HG03045 (cell line): ENCODE measurements at regions not wholly inside any gene's neighbourhood (a gene's known extent, or its start where the extent isn't known, plus 50 kb on each side); places are given as distances from the start of the nearest gene placed in this dataset.

Experiments
- ATAC-seq: cut with Tn5 transposase; IDR thresholded peaks from one replicate; pipeline ENCODE4 v1.9.1; 2021; ENCODE audit warnings: mild to moderate bottlenecking, moderate library complexity; ENCODE audit not compliant: unreplicated experiment

DNA sequence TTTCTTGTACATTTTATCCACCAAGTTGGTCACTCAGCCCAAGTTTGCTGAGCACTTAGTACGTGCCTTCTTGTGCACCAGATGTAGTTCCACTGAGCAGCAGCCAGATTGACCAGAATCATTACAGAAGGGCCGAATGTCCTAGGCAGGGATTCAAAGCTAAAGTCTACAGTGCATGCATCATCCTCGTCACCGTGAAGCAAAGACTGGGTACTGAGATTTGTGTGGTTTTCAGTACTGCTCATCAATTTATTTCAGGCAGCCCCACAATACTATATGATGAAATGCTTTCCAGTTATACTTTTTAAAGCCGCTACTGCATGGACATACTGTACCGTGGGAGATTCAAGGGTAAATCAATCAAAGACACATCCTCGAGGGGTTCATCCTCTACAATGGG is 227.0 kb downstream of the ARRDC4 start:
- ATAC-seq, result no peak

DNA sequence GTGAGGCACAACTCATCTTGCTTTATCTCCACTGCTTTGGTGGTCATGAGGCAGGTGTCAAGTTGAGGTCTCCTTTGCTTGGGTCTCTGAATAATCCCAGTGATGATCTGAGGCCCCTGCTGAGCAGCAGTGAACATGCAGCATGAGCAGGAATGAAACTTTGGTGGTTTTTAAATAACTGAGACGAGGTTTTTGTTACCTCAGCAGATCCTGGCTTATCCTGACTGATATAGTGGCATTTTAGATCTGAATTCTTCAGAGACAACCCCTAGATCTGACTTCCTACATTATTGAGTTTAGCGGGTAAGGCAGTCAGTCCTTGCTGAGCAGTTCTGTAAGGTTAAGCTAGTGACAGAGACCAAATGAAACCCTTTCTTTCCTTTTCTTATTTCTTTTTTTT is 230.4 kb downstream of the ARRDC4 start:
- ATAC-seq, result no peak

DNA sequence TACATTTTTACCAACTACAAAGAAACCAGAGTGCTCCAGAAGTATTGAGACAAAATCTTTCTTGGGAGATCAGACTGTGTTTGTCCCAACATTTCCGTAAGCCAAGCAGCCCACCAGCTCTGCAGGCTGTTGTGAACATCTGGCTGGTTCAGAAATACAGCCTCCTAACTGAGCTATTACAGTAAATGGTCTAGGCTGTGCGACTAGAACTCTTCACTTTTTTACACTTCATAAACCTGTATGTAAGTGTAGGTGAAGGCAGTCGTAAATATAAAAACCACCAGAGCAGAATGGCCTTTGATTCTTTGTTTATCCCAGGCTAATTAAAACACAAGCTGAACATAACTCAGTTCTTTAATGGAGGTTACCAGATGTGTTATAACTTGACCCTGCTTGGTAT is 235.3 kb downstream of the ARRDC4 start:
- ATAC-seq, result no peak

DNA sequence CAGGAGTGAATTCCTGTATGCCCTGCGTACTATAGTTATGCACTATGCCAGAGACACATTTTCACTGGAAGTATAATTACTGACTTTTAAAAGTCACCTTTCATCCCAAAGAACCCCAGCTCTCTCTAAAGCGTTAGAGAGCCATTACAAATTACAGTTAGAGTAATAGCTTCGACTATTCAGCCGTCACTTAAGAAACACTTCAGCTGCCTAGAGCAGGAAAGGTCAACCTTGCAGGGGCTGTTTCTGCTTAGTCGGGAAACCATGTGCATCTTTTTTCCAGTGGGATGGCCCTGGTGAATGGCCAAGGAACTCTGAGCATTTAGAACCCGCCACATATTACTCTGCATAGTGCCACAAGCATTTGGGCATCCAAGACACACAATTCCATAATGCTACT is 235.9 kb downstream of the ARRDC4 start:
- no peak for ATAC-seq

DNA sequence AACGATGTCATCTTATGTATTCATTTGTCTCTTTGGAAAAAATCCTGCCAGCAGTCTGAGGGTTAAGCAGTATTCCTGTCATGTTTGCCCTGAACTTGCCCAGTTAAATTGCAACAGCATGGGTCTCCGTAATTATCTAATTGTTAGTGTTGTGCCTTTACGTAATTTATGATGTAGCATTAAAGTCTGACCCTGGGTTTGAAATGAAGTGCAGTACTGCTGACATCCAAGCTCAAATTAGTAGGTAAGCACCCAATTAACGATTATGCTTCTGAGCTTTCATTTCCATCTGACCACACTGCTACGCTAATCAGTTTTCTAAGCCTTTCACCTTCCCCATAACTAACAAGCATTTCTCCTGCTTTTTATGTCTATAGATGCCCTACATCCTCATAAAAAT is 241.8 kb downstream of the ARRDC4 start:
- ATAC-seq, result no peak

DNA sequence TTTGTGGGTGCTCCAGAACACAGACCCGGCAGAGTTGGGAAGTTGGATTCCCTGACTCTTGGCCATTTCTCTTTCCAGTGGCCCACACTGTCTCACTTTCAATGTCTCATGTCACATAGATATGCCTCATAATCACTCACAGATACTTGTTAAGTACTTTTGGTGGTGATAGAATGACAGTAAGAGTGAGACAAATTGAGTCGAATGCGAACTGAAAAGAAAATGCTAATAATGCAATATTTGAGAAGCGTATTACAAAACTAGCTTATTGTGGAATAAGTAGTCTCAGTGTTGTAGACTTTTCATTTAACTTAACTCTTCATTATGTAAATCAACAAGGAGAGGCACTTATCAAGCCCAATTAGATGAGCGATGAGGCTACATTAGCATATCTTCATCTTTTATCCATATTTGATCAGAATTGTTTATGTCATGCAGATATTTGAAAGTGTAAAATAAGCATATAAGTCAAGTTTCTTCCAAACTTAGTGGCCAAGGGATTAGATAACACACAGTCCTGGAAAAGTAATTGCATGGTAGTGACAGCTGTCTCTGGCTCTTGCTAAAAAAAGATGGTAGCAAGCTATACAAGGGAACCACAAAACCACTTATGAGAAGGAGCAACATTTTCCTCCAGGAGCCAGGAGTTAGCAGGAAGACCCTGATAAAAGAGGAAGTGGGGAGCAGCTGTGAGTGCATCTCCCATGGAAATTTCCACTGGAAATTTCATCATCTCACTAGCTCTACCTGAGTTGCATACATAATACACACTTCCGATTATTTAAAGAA is 243.6 kb downstream of the ARRDC4 start:
- no peak for ATAC-seq

DNA sequence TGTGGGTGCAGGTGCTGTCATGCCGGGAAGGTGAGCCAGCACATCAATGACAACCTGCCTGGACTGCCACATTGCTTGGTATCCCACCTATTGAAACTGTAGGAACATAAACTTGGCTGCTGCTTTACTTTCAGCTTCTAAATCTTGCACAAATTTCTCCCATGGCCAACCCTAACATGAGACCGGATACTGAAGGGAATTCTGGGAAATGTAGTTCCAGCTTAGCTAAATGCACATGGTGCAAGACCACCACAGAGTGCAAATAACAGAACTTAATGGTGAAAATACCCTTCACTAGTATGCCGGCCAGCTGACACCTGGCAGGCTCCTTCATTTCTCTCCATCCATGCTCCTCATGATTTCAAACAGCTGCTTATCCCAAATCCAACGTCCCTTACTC is 247.4 kb downstream of the ARRDC4 start:
- no peak for ATAC-seq

DNA sequence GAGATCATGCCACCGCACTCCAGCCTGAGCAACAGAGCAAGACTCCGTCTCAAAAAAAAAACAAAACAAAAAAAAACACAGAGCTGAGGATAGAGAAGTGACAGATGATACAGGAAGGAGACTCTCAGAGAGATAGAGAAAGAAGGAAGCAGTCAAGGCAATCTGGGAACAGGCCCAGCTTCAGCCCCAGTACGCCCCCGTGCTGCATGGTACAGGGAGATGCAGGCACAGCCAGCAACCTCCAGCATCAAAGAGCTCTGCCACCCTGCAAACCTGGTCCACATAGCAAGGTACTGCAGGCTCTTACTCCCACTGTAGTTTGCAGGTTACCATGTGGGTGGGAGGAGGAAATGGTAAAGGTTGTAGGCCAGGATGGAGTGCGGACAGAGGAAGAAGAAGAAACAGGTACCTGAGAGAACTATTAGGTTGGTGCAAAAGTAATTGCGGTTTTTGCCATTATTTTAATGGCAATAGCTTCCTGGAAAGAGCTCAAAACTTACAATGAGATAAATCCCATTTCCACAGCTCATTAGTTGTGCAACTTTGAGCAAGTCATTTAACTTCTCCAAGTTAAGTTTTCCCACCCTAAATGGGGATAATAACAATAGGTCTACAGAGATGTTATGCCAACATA is 253.0 kb downstream of the ARRDC4 start:
- ATAC-seq, result no peak

DNA sequence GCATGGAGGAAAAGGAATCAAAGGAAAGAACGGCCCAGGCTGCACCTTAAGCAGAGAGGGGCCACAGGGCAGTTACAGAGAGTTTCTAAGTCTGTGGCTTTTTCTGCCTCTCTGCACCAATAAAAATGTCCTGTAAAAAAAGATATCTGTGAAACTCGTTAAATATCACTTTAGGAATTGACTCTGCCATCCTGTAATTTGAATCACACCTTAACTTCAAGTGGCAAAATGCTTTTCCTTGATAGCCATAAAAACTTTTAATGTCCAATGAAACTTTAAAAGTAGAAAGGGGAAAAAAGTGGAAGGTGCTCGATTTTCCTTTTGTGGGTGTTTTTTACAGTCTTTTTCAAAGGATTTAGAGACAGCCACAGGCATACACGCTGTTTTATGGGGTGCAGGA is 255.7 kb downstream of the ARRDC4 start:
- no peak for ATAC-seq

DNA sequence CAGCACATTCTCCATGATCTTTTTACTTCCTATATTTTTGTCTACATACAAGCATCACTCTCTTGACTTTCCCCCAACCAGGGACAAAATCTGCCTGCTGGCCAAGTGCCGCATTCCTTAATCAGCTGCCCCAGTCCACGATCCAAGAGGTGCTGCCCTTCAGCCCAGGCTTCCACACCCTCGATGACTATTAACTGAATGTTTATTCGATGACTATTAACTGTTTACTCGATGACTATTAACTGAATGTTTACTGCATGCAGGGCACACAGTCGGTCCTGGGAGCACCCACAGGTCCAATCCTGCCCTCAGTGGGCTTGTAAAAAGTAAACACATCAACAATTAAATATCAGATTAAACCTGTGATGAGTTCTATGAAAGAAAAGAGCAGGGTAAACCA is 256.9 kb downstream of the ARRDC4 start:
- no peak for ATAC-seq

DNA sequence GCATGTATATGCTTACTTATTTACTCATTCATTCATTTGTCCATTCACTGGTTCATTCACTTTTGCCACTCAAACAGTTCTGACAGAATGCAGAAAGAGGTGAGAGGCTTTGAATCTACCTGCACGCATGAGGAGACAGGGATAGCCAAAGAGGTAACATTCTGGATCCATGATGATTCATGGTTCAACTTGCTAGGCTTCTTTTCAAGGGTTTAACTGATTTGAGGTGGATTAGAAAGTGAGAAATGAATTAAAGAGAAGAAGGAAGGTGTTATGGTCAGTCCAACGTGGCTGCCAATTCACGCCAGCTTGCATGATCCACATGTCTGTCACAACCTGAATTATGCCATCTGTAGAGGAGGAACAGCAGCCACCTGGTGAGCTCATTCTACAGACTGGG is 260.6 kb downstream of the ARRDC4 start:
- ATAC-seq, result no peak

DNA sequence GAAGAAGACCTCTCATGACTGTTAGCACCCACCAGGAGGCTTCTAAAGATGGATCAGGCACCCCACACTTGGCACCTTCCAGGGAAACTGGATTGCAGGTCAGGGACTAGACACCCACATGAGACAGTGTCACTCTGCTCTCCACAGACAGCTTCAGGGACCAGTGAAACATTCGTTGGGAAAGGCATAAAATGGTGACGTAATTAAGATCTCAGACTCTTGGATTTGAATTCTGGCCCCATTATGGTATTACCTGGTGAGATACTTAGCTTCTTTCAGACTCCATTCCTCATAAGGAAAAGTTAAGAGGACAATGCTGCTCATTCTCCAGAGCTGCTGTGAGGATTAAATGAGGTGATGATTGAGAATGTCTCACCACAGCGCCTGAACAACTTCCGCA is 261.1 kb downstream of the ARRDC4 start:
- no peak for ATAC-seq

DNA sequence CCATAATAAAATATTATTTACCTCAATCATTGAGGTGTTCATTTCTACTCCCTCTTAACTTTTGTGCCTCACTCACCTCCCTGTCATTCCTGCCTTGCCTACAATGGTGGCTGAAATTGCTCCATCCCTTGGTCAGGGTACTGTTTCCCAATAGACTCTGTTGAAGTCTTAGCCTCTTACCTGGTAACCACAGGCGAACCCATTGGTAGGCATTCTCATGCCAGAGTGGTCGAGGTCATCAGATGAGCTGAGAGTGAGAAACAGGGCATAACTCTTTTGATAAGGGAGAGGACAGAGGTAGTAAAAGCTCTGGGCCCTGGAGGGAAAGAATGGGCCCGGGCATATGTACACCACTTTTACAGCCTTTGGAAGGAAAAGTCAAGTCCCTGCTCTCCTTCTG is 265.6 kb downstream of the ARRDC4 start:
- no peak for ATAC-seq

DNA sequence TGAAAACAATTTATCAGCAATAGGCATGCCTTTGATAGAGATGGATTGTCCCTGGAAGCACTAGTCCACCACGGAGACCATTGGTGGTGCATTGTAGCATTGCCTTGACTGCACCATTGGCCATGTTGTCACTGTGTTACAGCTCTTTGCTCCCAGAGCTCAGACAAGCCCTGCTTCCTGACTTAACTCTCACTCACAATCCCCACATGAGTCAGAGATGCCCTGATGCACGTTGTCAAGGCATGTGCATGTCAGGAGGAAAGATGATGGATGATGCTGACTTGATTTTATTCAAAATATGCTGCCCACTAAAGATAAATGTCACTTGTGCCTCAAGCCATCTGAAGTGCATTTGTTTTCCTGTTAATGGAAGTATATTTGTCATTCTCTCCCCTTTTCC is 266.1 kb downstream of the ARRDC4 start:
- no peak for ATAC-seq

DNA sequence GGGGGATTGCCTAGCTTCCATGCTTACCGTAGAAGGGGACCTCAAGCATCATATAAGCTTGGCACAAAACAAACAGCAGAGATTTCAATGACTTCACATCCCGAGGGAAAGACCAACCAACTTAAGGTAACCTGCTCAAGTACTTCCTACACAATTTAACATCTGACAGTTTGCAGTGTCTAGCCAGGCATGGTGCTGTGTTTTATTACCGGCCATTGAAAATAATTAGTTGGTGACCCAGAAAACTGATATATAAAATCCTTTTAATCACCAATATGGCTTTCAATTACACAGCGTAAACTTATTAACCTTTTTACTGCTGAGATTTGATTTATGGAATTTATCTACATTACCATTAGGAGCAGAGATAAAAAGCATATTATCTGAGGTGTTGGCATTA is 268.3 kb downstream of the ARRDC4 start:
- no peak for ATAC-seq

DNA sequence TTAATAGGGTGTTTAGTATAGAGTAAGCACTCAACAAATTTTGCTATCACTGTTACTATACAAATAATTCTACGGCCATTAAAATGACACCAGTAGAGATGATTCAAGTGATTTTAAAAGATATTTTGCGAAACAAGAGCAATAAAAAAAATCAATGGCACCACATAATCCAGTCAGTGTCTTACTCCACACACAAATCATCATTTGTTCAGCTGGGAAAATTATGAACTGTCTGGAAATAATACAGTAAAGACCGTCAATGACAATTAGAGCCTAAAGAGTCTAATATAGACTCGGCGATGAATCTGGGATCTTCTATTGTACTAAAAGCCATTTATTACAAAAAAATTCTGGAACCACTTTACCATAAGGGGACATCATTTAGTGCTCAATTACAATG is 270.5 kb downstream of the ARRDC4 start:
- no peak for ATAC-seq

DNA sequence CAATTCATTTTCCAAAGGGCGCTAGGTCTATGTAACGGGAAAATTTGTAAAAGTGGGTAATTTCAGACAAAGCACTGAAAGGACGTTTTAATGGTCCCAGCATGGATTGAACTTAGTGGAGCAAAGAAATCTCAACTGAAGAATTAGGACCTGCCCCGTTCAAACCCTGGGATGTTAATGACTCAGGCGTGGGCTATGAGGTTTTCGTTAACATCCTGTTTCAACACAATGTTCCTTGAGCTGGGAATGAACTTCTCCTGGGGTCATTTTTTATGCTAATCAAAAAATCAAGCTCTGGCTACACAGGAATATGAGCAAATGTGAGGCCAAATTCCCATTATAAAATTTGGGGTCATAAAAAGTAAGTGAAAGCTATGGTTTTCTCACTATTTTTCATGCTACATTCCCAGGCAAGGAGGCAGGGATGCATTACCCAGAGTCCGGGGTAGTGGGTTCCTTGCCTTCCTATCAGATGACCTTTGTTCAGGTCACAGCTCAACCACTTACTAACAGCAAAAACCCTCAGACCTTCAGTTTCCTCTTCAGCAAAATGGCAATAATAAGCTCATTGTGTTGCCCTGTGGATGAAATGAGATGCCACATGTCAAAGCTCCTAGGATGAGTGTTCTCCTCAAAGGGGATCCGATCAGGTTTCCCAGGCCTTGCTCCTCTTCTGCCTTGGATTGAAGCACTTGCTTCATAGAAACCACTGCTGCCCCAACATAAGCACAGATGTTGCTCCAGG is 271.4 kb downstream of the ARRDC4 start:
- no peak for ATAC-seq

DNA sequence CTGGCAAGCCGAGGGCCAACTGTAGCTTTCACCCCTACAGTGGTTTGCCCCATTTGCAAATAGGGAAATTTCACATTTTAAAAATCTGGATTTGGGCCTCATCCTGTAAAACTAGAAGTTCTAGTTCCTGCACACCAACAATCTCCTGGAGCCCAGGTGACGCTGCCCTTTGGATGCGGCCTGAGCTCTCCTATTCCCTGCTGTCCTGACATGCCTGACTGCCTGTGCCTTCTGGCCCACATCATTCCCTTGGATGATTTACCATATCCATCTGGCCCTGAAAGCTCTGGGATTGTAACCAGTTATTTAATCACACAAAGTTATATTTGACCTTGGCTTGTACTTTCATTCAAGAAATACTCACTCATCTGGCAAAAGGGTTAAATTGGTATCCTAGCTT is 272.3 kb downstream of the ARRDC4 start:
- ATAC-seq, result no peak

DNA sequence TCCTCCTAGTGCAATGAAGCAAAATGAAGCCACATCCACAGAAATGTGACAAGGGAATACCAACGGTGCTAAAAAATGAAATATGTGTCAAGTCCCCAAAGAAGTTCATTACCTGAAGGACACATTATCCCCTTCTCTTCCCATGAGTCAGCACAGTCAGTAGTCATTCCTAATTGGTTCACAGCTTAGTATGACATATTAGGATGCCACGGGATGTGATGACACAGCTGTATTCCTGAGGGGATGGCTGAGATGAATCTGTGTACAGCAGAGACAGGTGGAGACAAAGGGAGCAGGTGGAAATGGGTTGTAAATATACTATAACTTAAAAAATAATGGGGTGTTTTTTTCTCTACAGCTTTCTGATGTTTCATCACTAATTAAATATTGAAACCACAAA is 273.4 kb downstream of the ARRDC4 start:
- no peak for ATAC-seq

DNA sequence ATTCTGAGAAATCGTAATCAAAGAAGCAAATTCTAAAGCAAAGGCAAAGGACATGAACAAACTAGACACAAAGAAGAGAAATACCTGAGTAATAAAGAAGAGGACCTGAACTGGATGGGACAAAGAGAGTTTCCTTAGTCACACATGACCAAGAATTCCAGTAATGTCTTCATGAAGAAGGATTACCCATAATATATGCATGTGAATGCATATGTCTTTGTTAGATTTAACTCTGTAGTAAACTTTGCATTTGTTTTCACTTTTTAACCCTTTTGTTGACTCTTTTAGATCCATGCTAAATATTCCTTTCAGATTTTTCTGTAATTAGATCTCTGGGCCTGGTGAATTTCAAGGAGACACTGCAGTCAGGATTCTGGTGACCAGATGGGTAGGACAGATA is 279.8 kb downstream of the ARRDC4 start:
- ATAC-seq, result no peak

DNA sequence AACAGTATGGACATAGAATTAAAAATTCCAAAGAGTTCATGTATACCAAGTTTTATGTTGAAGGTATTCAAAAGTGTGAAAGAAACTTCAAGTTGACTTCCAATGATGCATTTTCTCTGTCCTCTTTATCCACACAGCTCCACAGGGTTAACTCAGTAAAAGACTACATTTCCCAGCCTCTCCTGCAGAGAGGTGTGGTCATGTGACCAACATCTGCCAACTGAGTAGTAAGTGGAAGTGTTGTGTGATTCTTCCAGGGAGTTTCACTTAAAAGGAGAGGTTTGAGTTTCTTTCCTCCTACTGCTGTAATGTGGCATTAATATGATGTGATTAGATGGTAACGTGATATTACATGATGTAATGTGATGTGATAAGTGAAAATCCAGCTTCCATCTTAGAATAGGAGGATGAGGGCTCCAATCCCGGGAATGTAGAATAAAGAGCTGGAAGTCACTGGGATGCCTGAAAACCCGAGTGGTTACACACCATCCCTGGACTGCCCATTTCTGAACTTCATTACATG is 280.6 kb downstream of the ARRDC4 start:
- no peak for ATAC-seq

DNA sequence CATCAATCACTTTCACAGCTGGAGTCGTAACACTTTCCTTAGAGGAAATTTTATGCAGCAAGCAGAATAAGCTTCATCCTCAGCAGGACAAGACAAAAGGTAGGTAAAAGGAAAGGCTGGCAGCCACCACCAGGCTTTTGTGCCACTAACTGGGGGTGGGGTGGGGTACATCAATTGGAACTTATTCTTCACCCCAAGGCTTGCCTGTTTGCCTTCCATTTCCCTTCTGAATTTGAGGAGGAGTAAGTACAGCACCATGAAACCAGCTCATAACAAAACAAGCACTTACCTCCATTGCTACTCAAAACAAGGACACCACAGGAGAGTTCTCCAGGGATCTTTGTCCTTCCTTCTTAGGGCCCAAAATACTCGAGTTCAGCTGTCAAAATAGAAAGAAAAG is 296.8 kb downstream of the ARRDC4 start:
- no peak for ATAC-seq
